D341Med (cell line): ENCODE measurements at regions not wholly inside any gene's neighbourhood (a gene's known extent, or its start where the extent isn't known, plus 50 kb on each side); places are given as distances from the start of the nearest gene placed in this dataset.
"Not testable (repeated sequence)": the region's sequence is repeated elsewhere in the genome, so short reads cannot be mapped to it uniquely, and the experiment has no call there.

Source experiments
- DNase-seq: peaks from one replicate; pipeline ENCODE4 v3.0.0; 2012; ENCODE audit warnings: low spot score

DNA sequence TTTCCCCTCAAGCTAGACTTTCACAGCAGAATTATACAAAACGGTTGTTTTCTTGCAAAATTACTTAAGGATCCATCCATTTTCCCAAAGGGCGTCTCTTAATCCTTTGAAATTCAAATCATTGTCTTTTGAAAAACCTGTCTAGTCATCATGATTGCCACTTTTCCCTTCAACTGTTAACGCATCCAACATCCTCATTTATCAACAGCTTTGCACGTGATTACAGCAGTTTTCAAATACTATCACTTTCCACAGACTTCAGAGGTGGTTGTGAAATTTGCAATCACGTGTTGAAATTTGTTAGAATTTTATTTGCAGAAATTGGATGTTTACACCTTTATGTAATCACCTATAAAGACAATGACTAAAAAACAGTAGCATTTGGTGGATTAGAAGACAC lies 304.4 kb upstream of the SLC39A10 start:
- DNase-seq: no peak

- DNase-seq: no peak
Measured at GRCh38 chr2:195343942-195344530, 313.0 kb upstream of the SLC39A10 start.

GRCh38 chr2:195343540-195343939 lies 313.5 kb upstream of the SLC39A10 start:
- no peak for DNase-seq

DNA sequence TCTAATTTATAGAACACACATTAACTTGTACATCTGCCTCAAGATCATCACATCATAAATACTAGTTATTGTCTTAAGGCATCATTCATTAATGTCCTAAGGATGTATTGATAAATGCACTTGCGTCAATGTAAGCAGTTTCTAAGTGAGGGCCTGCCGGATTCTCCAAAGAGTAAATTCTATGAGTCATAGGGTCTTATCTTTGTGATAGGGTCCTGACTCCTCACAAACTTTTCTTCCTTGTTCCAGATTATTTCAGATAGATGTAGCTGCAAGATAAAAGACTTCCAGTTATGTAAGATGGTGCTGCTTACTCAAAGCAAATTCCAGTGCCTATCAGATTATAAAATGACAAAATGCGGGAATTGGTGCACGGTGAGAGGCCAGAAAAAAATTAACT lies 315.0 kb upstream of the SLC39A10 start:
- DNase-seq: no peak

- DNase-seq: no peak
Measured at GRCh38 chr2:195338856-195339255, 318.2 kb upstream of the SLC39A10 start.

- DNase-seq: no peak
Measured at GRCh38 chr2:195337597-195337996, 319.4 kb upstream of the SLC39A10 start.

- no peak for DNase-seq
Measured at GRCh38 chr2:195333869-195334268, 323.2 kb upstream of the SLC39A10 start.

DNA sequence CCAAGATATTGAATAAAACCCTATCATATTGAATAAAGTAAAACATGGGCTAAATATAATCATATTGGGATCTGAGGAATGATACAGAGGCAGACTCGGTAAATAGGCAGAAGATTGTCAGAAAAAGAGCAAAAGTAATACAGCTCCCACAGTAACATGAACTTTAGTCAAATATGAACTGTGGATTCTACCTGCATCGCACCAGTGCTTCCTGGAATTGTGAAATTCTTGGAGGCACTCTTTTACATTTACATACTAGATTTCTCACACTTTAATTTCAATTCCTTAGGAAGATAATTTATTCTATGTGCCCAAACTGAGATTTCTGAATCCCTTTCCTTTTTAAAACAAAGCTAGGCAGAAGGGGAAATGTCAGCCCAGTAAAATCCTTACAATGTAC lies 325.1 kb upstream of the SLC39A10 start:
- no peak for DNase-seq

DNA sequence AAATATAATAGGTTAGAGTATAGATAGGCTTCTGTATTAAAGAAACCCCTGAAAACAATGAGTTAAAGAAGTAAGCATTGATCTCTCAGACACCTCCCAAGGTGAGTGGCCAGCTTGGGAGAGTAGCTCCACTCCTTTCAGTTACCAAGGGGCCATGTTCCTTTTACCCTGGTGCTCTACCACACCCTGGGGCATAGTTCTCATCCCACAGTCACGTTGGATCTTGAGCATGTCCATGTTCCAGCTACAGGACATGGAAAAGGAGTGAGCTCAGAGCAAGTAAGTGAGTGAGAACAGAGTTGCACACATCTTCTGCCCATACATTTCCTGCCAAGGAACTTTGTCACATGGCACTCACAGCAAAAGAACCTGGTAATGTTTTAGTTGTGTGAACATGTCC lies 325.9 kb upstream of the SLC39A10 start:
- no peak for DNase-seq

DNA sequence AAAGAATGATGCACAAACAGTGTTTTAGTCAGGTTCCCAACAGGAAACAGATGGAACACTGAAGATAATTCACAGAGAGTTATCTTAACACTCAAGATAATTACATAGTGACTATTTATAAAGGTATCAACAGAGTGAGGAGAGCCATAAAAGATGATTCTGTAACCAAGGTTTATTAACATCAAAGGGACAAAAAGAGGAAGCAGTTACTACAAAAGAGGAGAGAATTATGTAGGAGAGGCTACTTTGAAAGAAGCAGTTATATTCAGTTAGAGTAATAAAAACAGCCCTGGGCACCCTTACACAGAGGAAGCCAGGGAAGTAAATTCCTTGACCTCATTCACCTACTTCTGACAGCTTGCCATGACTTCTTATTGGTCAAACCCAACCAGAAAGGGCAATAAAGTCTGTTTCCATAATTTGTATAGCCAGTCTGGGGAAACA lies 326.5 kb upstream of the SLC39A10 start:
- no peak for DNase-seq

GRCh38 chr2:195329784-195330183 lies 327.2 kb upstream of the SLC39A10 start:
- DNase-seq: not testable (repeated sequence)

- no peak for DNase-seq
Measured at GRCh38 chr2:195326537-195326936, 330.5 kb upstream of the SLC39A10 start.

DNA sequence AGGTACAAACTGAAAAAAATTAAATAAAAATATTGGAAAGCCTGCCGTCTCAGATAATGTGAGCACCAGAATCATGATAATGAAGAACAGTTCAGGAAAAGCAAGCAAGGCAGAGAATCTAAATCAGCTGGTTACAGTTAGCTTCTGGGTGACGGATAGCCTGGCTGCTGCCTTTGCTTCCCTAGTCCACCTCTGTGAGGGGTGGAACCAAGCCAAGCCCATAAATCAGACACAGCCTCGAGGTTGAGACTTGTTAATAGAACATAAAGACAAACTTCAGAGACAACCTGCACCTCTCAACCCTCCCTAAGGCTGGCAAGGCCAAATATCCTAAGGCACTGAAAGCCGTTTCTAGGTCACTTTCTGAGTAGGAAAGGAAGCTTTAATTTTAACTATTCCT lies 334.7 kb upstream of the SLC39A10 start:
- DNase-seq: no peak

DNA sequence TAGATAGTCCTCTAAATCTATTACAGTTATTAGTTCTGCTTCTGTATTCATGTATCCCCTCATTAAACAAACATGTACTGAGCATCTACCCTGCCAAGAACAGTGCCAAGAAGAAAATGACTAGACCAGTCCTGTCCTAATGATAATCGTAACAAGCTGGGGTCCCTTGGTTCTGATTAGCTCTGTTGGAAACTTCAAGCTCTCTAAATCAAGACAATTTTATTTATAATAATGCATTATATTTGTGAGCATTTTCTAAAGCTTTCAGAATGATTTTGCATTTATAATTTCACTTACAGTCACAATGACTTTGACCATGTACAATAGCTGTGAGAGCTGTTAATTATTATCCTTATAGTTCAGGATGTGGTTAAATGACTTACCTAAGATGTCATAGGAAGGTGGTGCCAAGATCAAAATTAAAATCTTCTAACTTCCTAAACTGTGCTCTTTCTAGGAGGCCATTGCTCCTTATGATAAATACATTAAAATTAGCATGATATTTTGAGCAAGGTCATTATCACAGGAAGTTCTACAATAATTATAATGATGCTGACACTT lies 336.5 kb upstream of the SLC39A10 start:
- no peak for DNase-seq

GRCh38 chr2:195319548-195320412 lies 337.2 kb upstream of the SLC39A10 start:
- DNase-seq: no peak

GRCh38 chr2:195319112-195319460 lies 337.9 kb upstream of the SLC39A10 start:
- DNase-seq: no peak

GRCh38 chr2:195318440-195319111 lies 338.4 kb upstream of the SLC39A10 start:
- DNase-seq: peak; percentile 42

DNA sequence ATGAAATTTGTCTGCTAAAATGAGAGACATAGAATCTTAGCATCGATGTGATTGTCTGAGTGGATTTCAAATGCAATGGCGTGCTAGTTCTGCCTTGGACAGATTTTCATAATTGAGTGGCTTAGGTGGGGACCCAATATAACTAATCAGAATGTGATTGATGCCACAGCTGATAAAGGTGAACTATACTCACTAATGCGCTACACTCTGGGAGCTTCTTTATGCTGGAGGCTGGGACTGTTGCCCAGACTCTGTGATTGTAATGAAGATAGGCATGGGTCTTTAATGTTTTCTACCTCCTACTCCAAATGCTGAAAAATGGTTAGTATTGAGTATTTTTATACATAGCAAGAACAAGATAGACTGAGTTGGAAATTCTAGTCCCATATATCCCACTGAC lies 339.5 kb upstream of the SLC39A10 start:
- no peak for DNase-seq

GRCh38 chr2:195316486-195316885 lies 340.5 kb upstream of the SLC39A10 start:
- no peak for DNase-seq

GRCh38 chr2:195313962-195314361 lies 343.1 kb upstream of the SLC39A10 start:
- no peak for DNase-seq

DNA sequence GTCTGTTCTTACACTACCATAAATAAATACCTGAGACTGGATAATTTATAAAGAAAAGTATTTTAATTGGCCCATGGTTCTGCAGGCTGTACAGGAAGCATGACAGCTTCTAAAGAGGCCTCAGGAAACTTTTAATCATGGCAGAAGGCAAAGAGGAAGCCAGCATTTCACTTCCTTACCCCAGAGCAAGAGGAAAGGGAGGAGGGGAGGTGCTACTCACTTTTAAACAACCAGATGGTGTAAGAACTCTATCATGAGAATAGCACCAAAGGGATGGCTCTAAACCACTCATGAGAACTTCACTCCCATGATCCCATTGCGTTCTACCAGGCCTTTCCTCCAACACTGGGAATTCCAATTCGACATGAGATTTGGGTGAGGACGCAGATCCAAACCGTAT lies 344.4 kb upstream of the SLC39A10 start:
- no peak for DNase-seq

- DNase-seq: no peak
Measured at GRCh38 chr2:195308163-195308562, 348.9 kb upstream of the SLC39A10 start.

- no peak for DNase-seq
Measured at GRCh38 chr2:195307751-195308150, 349.3 kb upstream of the SLC39A10 start.
